Lower leg skin (tissue), 3 donors: ENCODE measurements at regions not wholly inside any gene's neighbourhood (a gene's known extent, or its start where the extent isn't known, plus 50 kb on each side); places are given as distances from the start of the nearest gene placed in this dataset.

Source experiments
- POLR2A ChIP-seq, 2 donors: fragments of 450-650 bp; IDR thresholded peaks; one replicate each; pipeline ENCODE4 v1.6.1; 2016 to 2017; ENCODE audit warnings: antibody characterized with exemption in 2 of 2, mild to moderate bottlenecking in 1 of 2, moderate library complexity in 1 of 2
- TF ChIP-seq, protein P1 (sequence below), 3 donors: fragments of 450-650 bp; IDR thresholded peaks; one replicate each; pipeline ENCODE4 v1.5.1; 2016; ENCODE audit warnings: antibody characterized with exemption in 3 of 3, mild to moderate bottlenecking in 3 of 3, moderate library complexity in 2 of 3

DNA sequence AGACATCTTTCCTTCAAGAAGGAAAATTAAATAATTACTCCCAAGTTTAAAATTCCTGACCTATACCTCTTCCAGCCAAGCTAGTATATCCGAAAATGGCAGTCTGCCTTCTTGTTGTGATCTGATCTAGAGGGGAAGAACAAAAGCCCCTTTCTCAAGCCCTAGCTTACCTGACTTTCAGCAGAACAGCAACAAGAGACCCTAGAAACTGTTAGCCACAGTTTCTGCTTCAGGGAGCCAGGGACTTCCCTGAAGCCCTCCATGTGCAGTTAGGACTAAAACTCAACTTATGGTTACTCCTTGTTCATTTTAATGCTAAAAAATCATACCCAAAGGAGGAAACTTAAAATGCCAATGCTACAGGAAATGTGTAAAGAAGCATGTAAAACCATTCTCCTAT lies 366.7 kb upstream of the CTNND2 start:
- TF ChIP-seq, protein P1, sequence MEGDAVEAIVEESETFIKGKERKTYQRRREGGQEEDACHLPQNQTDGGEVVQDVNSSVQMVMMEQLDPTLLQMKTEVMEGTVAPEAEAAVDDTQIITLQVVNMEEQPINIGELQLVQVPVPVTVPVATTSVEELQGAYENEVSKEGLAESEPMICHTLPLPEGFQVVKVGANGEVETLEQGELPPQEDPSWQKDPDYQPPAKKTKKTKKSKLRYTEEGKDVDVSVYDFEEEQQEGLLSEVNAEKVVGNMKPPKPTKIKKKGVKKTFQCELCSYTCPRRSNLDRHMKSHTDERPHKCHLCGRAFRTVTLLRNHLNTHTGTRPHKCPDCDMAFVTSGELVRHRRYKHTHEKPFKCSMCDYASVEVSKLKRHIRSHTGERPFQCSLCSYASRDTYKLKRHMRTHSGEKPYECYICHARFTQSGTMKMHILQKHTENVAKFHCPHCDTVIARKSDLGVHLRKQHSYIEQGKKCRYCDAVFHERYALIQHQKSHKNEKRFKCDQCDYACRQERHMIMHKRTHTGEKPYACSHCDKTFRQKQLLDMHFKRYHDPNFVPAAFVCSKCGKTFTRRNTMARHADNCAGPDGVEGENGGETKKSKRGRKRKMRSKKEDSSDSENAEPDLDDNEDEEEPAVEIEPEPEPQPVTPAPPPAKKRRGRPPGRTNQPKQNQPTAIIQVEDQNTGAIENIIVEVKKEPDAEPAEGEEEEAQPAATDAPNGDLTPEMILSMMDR (IDR thresholded peaks at IDR 0.05): no peak
- TF ChIP-seq POLR2A (IDR thresholded peaks at IDR 0.05): no peak
